IMR-90 (cell line): ENCODE measurements at regions not wholly inside any gene's neighbourhood (a gene's known extent, or its start where the extent isn't known, plus 50 kb on each side); places are given as distances from the start of the nearest gene placed in this dataset.

Experiments used
- ATAC-seq: fragments of 200-7000 bp; cut with Tn5 transposase; 2 replicates; pipeline ENCODE4 v1.9.1; 2020; ENCODE audit warnings: low read depth, mild to moderate bottlenecking, moderate library complexity
- BruUV-seq: library from RNA; stranded (reverse); fragments of 400-500 nt; replicated peaks from 2 replicates; lab custom pipeline; 2021; lab: Mats Ljungman, UMichigan
- CTCF ChIA-PET: fragments of 300-600 bp; formaldehyde crosslinking; extraction: SDS; loops from one replicate; lab custom pipeline; 2021; ENCODE audit warnings: antibody characterized with exemption; lab: Yijun Ruan, JAX
- POLR2A ChIA-PET: fragments of 300-600 bp; sonication (Branson Sonifier 250); formaldehyde crosslinking; loops from one replicate; lab custom pipeline; 2022; ENCODE audit warnings: antibody characterized with exemption; ENCODE audit not compliant: unreplicated experiment; lab: Charles Lee
- DNase-seq: peaks from one replicate; pipeline ENCODE4 v3.0.0; 2013
- H2AFZ ChIP-seq: replicated peaks from 2 replicates; pipeline ENCODE3; 2013; ENCODE audit warnings: low read length, mild to moderate bottlenecking; ENCODE audit not compliant: poor library complexity
- H2AK5ac ChIP-seq: 2 replicates; pipeline ENCODE4 v1.6.1; 2013; ENCODE audit warnings: low read depth, low read length, inconsistent platforms
- H2AK9ac ChIP-seq: replicated peaks from 2 replicates; pipeline ENCODE3; 2013; ENCODE audit warnings: mild to moderate bottlenecking, low read depth, low read length, moderate library complexity; ENCODE audit not compliant: poor library complexity
- H2BK120ac ChIP-seq: 2 replicates; pipeline ENCODE4 v1.6.1; 2013; ENCODE audit warnings: low read depth, low read length, inconsistent platforms
- H2BK15ac ChIP-seq: 3 replicates; pipeline ENCODE4 v1.6.1; 2013; ENCODE audit warnings: low read depth, low read length, inconsistent platforms
- H2BK20ac ChIP-seq: 2 replicates; pipeline ENCODE4 v1.6.1; 2013; ENCODE audit warnings: low read depth, mild to moderate bottlenecking, inconsistent platforms, low read length, moderate library complexity
- H2BK5ac ChIP-seq: 2 replicates; pipeline ENCODE4 v1.6.1; 2013; ENCODE audit warnings: mild to moderate bottlenecking, low read depth, low read length, inconsistent platforms; ENCODE audit not compliant: poor library complexity, severe bottlenecking
- H3K14ac ChIP-seq: replicated peaks from 2 replicates; pipeline ENCODE4 v1.6.1; 2013; ENCODE audit warnings: low read depth, low read length, inconsistent platforms
- H3K18ac ChIP-seq: 2 replicates; pipeline ENCODE4 v1.6.1; 2013; ENCODE audit warnings: low read depth, low read length, control low read depth
- H3K23ac ChIP-seq: 2 replicates; pipeline ENCODE4 v1.6.1; 2013; ENCODE audit warnings: low read depth, low read length, inconsistent platforms
- H3K27ac ChIP-seq: 2 replicates; pipeline ENCODE4 v1.5.1; 2013; ENCODE audit warnings: mild to moderate bottlenecking, control low read depth, low read length; ENCODE audit not compliant: insufficient read depth
- H3K27me3 ChIP-seq: 2 replicates; pipeline ENCODE4 v1.6.1; 2013; ENCODE audit warnings: low read length; ENCODE audit not compliant: control insufficient read depth, insufficient read depth
- H3K36me3 ChIP-seq: 2 replicates; pipeline ENCODE4 v1.6.1; 2013; ENCODE audit warnings: low read length, mixed read lengths; ENCODE audit not compliant: control insufficient read depth, insufficient read depth
- H3K4ac ChIP-seq: 2 replicates; pipeline ENCODE4 v1.6.1; 2013; ENCODE audit warnings: low read depth, low read length, inconsistent platforms
- H3K4me1 ChIP-seq: 2 replicates; pipeline ENCODE4 v1.6.1; 2013; ENCODE audit warnings: low read length, mixed read lengths; ENCODE audit not compliant: control insufficient read depth, insufficient read depth
- H3K4me2 ChIP-seq: 2 replicates; pipeline ENCODE4 v1.6.1; 2013; ENCODE audit warnings: low read depth, mild to moderate bottlenecking, control low read depth, low read length, moderate library complexity
- H3K4me3 ChIP-seq: 2 replicates; pipeline ENCODE4 v1.5.1; 2013; ENCODE audit warnings: low read depth, mild to moderate bottlenecking, control low read depth, low read length, moderate library complexity; ENCODE audit not compliant: insufficient read depth
- H3K56ac ChIP-seq: 2 replicates; pipeline ENCODE4 v1.6.1; 2013; ENCODE audit warnings: low read length, inconsistent platforms; ENCODE audit not compliant: insufficient read depth; ENCODE audit errors: extremely low read depth
- H3K79me1 ChIP-seq, 2 experiments: 2 replicates each; pipeline ENCODE4 v1.6.1; 2013; ENCODE audit warnings: low read length in 2 of 2, inconsistent platforms in 1 of 2, low read depth in 1 of 2
- H3K9ac ChIP-seq: 2 replicates; pipeline ENCODE4 v1.6.1; 2013; ENCODE audit warnings: low read depth, low read length, control low read depth
- H3K9me1 ChIP-seq: 2 replicates; pipeline ENCODE4 v1.6.1; 2013; ENCODE audit warnings: low read length, inconsistent platforms; ENCODE audit not compliant: insufficient read depth
- H3K9me3 ChIP-seq: 2 replicates; pipeline ENCODE4 v1.6.1; 2013; ENCODE audit warnings: low read length; ENCODE audit not compliant: control insufficient read depth, insufficient read depth
- H4K20me1 ChIP-seq: 2 replicates; pipeline ENCODE4 v1.6.1; 2013; ENCODE audit warnings: low read length, inconsistent platforms; ENCODE audit not compliant: insufficient read depth
- H4K5ac ChIP-seq: 2 replicates; pipeline ENCODE4 v1.6.1; 2013; ENCODE audit warnings: mild to moderate bottlenecking, low read depth, low read length, control low read depth
- H4K8ac ChIP-seq, 2 experiments: 2 replicates each; pipeline ENCODE4 v1.6.1; 2013; ENCODE audit warnings: low read depth in 2 of 2, low read length in 2 of 2, control low read depth in 1 of 2, inconsistent platforms in 1 of 2
- H4K91ac ChIP-seq: 2 replicates; pipeline ENCODE4 v1.6.1; 2013; ENCODE audit warnings: low read depth, low read length, inconsistent platforms; ENCODE audit not compliant: insufficient read depth
- BHLHE40 ChIP-seq: fragments of 150-350 bp; IDR thresholded peaks from 2 replicates; pipeline ENCODE4 v1.6.1; 2016; ENCODE audit warnings: mild to moderate bottlenecking, low read depth, low read length
- CEBPB ChIP-seq: IDR thresholded peaks from 2 replicates; pipeline ENCODE4 v1.6.1; 2012; ENCODE audit warnings: low read depth, low read length, improper control_type of control experiment
- CHD1 ChIP-seq: IDR thresholded peaks from 2 replicates; pipeline ENCODE4 v1.6.1; 2012; ENCODE audit warnings: low read depth, low read length, improper control_type of control experiment
- FOS ChIP-seq: fragments of 150-350 bp; IDR thresholded peaks from 2 replicates; pipeline ENCODE4 v1.6.1; 2016; ENCODE audit warnings: low read depth, low read length
- POLR2A ChIP-seq: IDR thresholded peaks from 2 replicates; pipeline ENCODE4 v1.6.1; 2012; ENCODE audit warnings: mild to moderate bottlenecking, low read depth, low read length
- RAD21 ChIP-seq: IDR thresholded peaks from 2 replicates; pipeline ENCODE4 v1.6.1; 2012; ENCODE audit warnings: low read length, improper control_type of control experiment
- RFX5 ChIP-seq: IDR thresholded peaks from 2 replicates; pipeline ENCODE4 v1.8.0; 2012; ENCODE audit warnings: low read depth, mild to moderate bottlenecking, low read length, moderate library complexity
- SMC3 ChIP-seq: fragments of 150-350 bp; IDR thresholded peaks from 2 replicates; pipeline ENCODE4 v1.6.1; 2016; ENCODE audit warnings: low read depth, mild to moderate bottlenecking, antibody characterized with exemption, low read length, moderate library complexity
- WGBS, 2 experiments: methylation state at CpG; one replicate each; pipeline versions ENCODE4 v1.1.5 to v1.1.7; 2013; ENCODE audit warnings: missing lambda C conversion rate in 2 of 2; ENCODE audit not compliant: insufficient read length in 1 of 2; ENCODE audit errors: extremely low coverage in 2 of 2; 5-methylcytosine and 5-hydroxymethylcytosine counted together
- dilution Hi-C: fragments of 300-500 bp; cut with HindIII; formaldehyde crosslinking; loops from one replicate; pipeline ENCODE4 v1.14.3; 2018; ENCODE audit warnings: low sequenced_read_pairs; ENCODE audit not compliant: unreplicated experiment
- in situ Hi-C: fragments of 300-500 bp; cut with MboI; formaldehyde crosslinking; loops from 3 replicates; pipeline ENCODE4 v1.14.3; 2019; ENCODE audit warnings: low sequenced_read_pairs, inconsistent platforms, mixed read lengths
- intact Hi-C: fragments of 100-400 bp; cut with micrococcal nuclease; formaldehyde crosslinking; loops from 2 replicates; pipeline ENCODE4 v1.10.0; 2022
- TF ChIP-seq, protein P1 (sequence below): fragments of 150-350 bp; IDR thresholded peaks from 2 replicates; pipeline ENCODE4 v1.6.1; 2016; ENCODE audit warnings: low read depth, mild to moderate bottlenecking, low read length, moderate library complexity, borderline replicate concordance
- TF ChIP-seq, protein P2 (sequence below): fragments of 150-350 bp; IDR thresholded peaks from 2 replicates; pipeline ENCODE4 v1.6.1; 2017; ENCODE audit warnings: mild to moderate bottlenecking, antibody characterized with exemption, low read length, low read depth

DNA sequence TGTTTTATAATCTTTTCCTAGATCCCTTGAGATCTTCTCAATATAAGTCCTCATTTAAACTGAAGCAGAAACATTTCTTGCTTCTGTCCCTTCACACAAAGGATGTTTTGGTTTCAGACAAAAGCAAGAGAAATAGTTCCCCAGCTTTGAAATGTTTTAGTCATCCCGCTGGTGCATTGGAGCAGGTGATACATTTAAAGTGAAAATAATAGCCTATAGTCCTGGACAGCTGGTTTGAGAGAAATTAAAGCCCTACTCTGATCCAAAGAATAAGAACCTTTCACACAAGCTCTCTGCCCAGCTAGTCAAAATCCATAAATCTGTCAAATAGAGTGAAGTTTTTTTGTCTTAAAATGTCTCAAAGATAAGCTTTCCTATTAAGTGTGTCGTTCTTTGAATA is 79.4 kb downstream of the LUZP4 start:
- Histone ChIP-seq H4K8ac (no peak overlapping the region), H3K27me3 (peaks cover 2% of the 10 kb centered on the region), H2AFZ (no peak overlapping the region), H3K4ac (no peak overlapping the region), H3K79me1 (no peaks in the 10 kb centered on the region), H3K9me1 (no peaks in the 10 kb centered on the region), H3K27ac (no peak overlapping the region), H3K18ac (no peak overlapping the region), H3K4me2 (no peak overlapping the region), H3K36me3 (no peaks in the 10 kb centered on the region), H4K5ac (no peak overlapping the region), H3K9me3 (no peaks in the 10 kb centered on the region), H4K91ac (no peak overlapping the region), H2AK5ac (no peak overlapping the region), H3K23ac (no peak overlapping the region), H2AK9ac (no peak overlapping the region), H3K4me3 (no peak overlapping the region), H2BK5ac (no peak overlapping the region), H2BK15ac (no peak overlapping the region), H3K56ac (no peak overlapping the region), H3K4me1 (peaks cover 6% of the 10 kb centered on the region), H2BK20ac (no peak overlapping the region), H3K9ac (no peak overlapping the region), H2BK120ac (no peak overlapping the region), H4K20me1 (no peaks in the 10 kb centered on the region), H3K14ac (no peak overlapping the region)
- intact Hi-C loops (no loop called here), dilution Hi-C loops (no loop called here), in situ Hi-C loops (no loop called here)
- DNase-seq (no peak), ATAC-seq (no peak)
- WGBS, 2 experiments = no CpG with 5 or more reads among the region's 2 CpGs
- ChIA-PET POLR2A (no interaction called here), CTCF (no interaction called here)
- no TSS peak for BruUV-seq
- TF ChIP-seq RFX5 = no peak
- no peak for TF ChIP-seq CEBPB
- no peak for TF ChIP-seq POLR2A
- no peak for TF ChIP-seq CHD1
- no peak for TF ChIP-seq RAD21
- TF ChIP-seq FOS = no peak
- no peak for TF ChIP-seq SMC3
- TF ChIP-seq, protein P1, sequence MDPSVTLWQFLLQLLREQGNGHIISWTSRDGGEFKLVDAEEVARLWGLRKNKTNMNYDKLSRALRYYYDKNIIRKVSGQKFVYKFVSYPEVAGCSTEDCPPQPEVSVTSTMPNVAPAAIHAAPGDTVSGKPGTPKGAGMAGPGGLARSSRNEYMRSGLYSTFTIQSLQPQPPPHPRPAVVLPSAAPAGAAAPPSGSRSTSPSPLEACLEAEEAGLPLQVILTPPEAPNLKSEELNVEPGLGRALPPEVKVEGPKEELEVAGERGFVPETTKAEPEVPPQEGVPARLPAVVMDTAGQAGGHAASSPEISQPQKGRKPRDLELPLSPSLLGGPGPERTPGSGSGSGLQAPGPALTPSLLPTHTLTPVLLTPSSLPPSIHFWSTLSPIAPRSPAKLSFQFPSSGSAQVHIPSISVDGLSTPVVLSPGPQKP = no peak
- TF ChIP-seq BHLHE40 = no peak
- TF ChIP-seq, protein P2, sequence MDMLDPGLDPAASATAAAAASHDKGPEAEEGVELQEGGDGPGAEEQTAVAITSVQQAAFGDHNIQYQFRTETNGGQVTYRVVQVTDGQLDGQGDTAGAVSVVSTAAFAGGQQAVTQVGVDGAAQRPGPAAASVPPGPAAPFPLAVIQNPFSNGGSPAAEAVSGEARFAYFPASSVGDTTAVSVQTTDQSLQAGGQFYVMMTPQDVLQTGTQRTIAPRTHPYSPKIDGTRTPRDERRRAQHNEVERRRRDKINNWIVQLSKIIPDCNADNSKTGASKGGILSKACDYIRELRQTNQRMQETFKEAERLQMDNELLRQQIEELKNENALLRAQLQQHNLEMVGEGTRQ = no peak
